NCI-H2081 (cell line): ENCODE measurements at regions not wholly inside any gene's neighbourhood (a gene's known extent, or its start where the extent isn't known, plus 50 kb on each side); places are given as distances from the start of the nearest gene placed in this dataset.
"Not testable (repeated sequence)": the region's sequence is repeated elsewhere in the genome, so short reads cannot be mapped to it uniquely, and the experiment has no call there.

Source experiments
- DNase-seq, 2 experiments: peaks; one replicate each; lab custom pipeline; 2025; lab: John Stamatoyannopoulos, UW

DNA sequence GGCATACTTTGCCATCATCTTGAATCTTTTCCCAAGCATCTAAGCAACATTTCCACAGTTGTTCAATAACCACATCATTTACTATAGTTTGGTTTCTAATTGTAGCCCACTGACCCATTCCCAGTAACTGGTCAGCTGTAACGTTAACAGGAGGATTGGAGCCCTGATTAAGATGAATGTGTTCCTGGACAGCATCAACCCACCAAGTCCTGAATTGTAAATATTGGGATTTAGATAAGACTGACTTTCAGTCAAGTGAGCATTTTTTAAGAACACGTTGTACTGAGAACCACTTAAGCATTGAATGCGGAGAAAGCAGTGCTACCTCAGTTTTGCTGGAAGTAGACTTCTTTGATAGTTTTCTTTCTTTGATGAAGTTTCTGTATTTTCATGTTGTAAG lies 53.3 kb upstream of the ARL4D start:
- not testable (repeated sequence) for DNase-seq

GRCh38 chr17:43344685-43345084 lies 54.1 kb upstream of the ARL4D start:
- no peak for DNase-seq

GRCh38 chr17:43342589-43342890 lies 56.3 kb upstream of the ARL4D start:
- peak in 1 of 2 experiments; percentile 17 for DNase-seq

DNA sequence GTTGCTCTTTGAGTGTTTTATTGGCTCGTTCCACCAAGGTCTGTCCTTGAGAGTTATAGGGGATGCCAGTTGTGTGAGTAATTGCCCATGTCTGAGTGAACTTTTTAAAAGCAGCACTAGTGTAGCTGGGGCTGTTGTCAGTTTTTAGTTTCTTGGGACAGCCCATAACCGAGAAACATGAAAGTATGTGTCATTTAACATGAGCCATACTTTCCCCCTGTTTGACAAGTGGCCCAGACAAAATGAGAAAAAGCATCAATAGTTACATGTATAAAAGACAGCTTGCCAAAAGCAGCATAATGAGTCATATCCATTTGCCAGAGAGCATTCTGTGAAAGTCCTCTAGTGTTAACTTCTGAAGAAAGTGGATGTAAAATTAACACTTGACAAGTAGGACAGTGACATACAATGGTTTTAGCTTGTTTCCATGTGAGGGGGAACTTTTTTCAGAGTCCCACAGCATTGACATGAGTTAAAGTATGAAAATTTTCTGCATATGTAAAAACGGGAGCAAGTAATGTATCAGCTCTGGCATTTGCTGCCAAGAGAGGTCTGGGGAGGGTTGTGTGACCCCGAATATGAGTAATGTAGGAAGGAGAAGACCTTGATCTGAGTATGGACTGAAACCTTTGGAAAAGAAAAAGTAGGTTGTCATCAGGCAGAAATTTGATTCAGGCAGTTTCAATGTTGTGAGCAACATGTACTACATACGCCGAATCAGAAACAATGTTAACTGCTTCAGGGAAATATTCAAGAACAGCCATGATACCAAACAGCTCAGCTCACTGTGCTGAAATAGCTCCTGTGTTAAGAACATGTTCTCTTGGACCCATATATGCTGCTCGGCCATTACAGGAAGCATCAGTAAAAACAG lies 56.8 kb upstream of the ARL4D start:
- DNase-seq = no peak

DNA sequence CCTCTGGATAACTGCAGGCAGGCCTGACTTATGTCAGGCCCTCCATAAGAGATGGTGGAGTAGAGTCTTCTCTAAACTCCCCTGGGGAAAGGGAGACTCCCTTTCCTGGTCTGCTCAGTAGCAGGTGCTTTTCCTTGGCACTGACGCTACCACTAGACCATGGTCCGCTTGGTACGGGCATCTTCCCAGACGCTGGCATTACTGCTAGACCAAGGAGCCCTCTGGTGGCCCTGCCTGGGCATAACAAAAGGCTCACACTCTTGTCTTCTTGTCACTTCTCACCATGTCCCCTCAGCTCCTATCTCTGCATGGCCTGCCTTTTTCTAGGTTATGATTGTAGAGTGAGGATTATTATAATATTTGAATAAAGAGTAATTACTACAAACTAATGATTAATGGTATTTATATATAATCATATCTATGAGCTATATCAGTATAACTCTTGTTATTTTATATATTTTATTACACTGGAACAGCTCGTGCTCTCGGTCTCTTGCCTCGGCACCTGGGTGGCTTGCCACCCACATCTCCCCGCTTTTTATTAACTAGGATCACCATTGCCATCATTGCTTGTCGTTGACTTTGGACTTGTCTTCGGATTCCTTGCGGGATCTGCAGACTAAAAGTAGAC lies 59.8 kb upstream of the ARL4D start:
- DNase-seq = peak; percentile 78 to 88

DNA sequence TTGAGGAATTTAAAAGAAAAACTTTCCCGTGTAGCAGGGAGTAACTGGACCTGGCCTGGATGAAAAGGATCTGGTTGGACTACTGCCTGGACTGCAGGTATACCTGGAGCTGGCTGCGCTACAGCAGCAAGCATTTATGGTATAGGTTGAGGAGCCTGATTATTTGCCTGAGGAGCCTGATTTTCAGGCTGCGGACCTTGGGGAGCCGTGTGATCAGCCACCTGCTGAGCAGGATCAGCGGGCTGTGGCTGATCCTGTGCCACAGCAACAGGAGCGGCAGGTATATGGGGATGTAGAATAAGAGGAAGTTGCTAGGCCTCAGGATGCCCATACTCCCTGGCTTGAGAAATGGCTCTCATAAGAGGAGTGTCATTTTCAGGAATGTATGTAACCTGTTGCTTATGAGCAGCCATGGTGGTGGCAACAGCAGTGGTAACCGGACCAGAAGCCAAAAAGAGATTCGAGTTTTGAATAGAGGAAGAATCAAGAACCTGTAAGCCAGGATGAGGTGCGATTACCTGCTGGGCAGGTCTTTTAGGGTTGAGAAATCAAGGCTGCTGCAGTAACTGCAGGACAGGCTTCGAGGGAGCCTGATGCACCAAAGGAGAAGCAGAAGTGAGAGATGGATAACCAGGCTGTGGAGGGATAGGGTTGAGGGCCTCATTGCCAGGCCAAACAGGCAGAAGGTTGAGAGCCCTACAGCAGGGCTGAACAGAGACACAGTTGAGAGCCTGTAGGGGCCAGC lies 60.9 kb upstream of the ARL4D start:
- DNase-seq = no peak

- no peak for DNase-seq
Observed at GRCh38 chr17:43334738-43335402, 63.9 kb upstream of the ARL4D start.

DNA sequence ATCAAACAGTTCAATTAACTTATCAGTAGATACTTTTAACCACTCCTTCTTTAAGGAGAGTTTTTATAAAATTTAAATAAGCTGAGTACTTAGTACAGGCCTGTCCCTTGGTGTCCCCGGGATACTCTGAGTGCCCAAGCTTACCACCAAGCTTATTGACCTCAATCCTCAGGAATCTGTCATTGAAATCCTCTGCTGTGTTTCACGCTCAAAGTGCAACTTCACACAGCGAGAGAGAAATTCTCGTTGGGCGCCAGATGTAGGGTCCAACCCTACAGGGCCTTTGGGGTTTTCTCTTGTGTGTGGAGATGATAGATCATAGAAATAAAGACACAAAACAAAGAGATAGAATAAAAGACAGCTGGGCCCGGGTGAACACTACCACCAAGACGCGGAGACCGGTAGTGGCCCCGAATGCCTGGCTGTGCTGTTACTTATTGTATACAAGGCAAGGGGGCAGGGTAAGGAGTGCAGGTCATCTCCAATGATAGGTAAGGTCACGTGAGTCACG lies 65.3 kb upstream of the ARL4D start:
- no peak for DNase-seq

DNA sequence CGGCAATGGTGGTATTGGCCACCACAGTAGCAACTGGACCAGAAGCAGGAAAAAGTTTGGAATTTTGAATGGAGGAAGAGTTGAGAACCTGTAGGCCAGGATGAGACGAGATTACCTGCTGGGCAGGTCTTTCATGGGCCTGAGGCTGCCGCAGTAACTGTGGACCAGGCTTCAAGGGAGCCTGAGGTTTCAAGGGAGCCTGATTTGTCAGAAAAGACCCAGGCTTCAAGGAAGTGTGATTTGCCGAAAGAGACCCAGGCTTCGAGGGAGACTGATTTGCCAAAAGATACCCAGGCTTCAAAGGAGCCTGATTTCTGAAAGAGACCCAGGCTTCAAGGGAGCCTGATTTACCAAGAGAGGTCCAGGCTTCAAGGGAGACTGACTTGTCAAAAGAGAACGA lies 66.6 kb upstream of the ARL4D start:
- DNase-seq = no peak

GRCh38 chr17:43330876-43331639 lies 67.7 kb upstream of the ARL4D start:
- DNase-seq = no peak

GRCh38 chr17:43329183-43329582 lies 69.6 kb upstream of the ARL4D start:
- DNase-seq = no peak

- DNase-seq = no peak
Observed at GRCh38 chr17:43328650-43329049, 70.1 kb upstream of the ARL4D start.

GRCh38 chr17:43327834-43328420 lies 70.9 kb upstream of the ARL4D start:
- DNase-seq = no peak

DNA sequence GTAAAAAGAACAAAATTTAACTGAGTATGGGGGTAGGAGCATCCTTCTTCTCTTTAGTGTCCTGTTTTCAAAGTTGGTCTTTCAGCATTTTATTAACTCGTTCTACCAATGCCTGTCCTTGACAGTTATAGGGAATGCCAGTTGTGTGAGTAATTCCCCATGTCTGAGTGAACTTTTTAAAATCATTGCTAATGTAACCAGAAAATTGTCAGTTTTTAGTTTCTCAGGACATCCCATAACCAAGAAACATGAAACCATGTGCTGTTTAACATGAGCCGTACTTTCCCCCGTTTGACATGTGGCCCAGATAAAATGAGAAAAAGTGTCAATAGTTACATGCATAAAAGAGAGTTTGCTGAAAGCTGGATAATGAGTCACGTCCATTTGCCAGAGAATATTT lies 71.4 kb upstream of the ARL4D start:
- no peak for DNase-seq

DNA sequence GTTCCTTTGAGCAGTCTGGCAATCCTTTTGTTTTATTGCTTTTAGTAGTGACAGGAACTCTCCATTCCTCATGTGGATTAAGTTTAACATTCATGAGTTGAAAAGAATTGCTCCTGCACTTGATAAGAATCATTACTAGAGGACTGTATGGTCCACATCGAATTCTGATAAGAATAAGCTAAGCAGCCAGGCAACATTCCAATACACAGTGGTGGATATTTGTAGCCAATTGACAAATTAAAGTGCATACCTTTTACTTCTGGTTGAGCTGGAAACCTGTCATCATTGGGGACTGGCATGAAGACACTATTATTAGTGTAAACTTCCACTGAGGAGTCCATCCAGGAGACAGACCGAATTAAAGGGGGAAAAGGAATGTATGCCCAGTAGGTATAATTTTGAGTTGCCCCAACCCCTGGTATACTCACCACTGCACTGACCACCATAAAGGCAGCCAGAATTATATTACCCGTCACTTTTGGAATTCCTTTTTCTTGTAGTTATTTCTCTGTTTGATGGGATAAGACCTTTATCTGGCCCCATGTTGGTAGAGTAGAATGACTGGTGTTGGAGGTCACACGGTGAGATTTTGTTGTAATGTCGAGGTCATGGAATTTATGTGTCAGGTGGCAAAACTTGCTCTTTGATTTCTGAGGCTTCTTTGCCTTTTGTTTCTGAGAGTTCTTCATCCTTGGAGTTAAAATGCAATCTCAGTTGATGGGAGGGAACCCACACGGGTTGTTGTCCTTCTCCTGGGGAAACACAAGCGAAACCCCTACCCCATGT lies 72.1 kb upstream of the ARL4D start:
- DNase-seq = no peak

DNA sequence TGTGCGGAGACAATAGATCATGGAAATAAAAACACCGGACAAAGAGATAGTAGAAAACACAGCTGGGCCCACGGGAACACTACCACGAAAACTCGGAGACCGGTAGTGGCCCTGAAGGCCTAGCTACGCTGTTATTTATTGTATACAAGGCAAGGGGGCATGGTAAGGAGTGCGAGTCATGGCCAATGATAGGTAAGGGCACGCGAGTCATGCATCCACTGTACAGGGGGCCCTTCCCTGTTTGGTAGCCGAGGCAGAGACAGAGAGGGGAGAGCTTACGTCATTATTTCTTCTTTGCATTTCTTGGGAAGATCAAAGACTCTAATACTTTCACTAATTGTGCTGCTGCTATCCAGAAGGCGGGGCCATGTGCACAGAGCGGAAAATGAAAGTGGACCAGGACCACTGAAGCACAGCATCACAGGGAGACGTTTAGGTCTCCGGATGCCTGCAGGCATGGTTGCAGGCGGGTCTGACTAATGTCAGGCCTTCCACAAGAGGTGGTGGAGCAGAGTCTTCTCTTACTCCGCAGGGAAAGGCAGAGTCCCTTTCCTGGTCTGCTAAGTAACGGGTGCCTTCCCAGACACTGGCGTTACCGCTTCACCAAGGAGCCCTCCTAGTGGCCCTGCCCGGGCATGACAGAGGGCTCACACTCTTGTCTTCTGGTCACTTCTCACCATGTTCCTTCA lies 74.4 kb upstream of the ARL4D start:
- DNase-seq = no peak

GRCh38 chr17:43319293-43320124 lies 79.3 kb upstream of the ARL4D start:
- no peak for DNase-seq

GRCh38 chr17:43316522-43317142 lies 82.2 kb upstream of the ARL4D start:
- no peak for DNase-seq
